ENCODE measurements at regions not wholly inside any gene's neighbourhood (a gene's known extent, or its start where the extent isn't known, plus 50 kb on each side); places are given as distances from the start of the nearest gene placed in this dataset.

GRCh38 chr9:80932947-80933780, 756.2 kb downstream of the TLE1 start:
- no peak for DNase-seq

- no peak for DNase-seq
These were observed 757.2 kb downstream of the TLE1 start for GRCh38 chr9:80932181-80932580.

- no peak for DNase-seq
These were observed 758.2 kb downstream of the TLE1 start for GRCh38 chr9:80931163-80931562.

- DNase-seq, result no peak
These were observed 760.6 kb downstream of the TLE1 start for GRCh38 chr9:80928697-80929096.

GRCh38 chr9:80926611-80927010, 762.7 kb downstream of the TLE1 start:
- no peak for DNase-seq

- DNase-seq, result no peak
These were observed 766.8 kb downstream of the TLE1 start for GRCh38 chr9:80922544-80922943.

- DNase-seq, result no peak
These were observed 782.6 kb downstream of the TLE1 start for GRCh38 chr9:80906728-80907127.

- no peak for DNase-seq
These were observed 790.1 kb downstream of the TLE1 start for GRCh38 chr9:80899208-80899607.

- no peak for DNase-seq
These were observed 796.2 kb downstream of the TLE1 start for GRCh38 chr9:80893190-80893589.

- no peak for DNase-seq
These were observed 796.6 kb downstream of the TLE1 start for GRCh38 chr9:80892703-80893102.

GRCh38 chr9:80890124-80890523, 799.2 kb downstream of the TLE1 start:
- DNase-seq, result no peak

- DNase-seq, result no peak
These were observed 803.5 kb downstream of the TLE1 start for GRCh38 chr9:80885894-80886293.

- DNase-seq, result no peak
These were observed 805.3 kb downstream of the TLE1 start for GRCh38 chr9:80883826-80884579.

GRCh38 chr9:80883426-80883825, 805.9 kb downstream of the TLE1 start:
- no peak for DNase-seq

GRCh38 chr9:80881940-80882339, 807.4 kb downstream of the TLE1 start:
- no peak for DNase-seq

GRCh38 chr9:80881320-80881719, 808.0 kb downstream of the TLE1 start:
- no peak for DNase-seq

GRCh38 chr9:80878556-80878955, 810.8 kb downstream of the TLE1 start:
- no peak for DNase-seq

- DNase-seq, result no peak
These were observed 813.4 kb downstream of the TLE1 start for GRCh38 chr9:80875947-80876346.

GRCh38 chr9:80874276-80874675, 815.1 kb downstream of the TLE1 start:
- DNase-seq, result no peak

GRCh38 chr9:80873861-80874260, 815.5 kb downstream of the TLE1 start:
- no peak for DNase-seq

GRCh38 chr9:80871596-80871995, 817.8 kb downstream of the TLE1 start:
- no peak for DNase-seq

- no peak for DNase-seq
These were observed 821.6 kb downstream of the TLE1 start for GRCh38 chr9:80867731-80868130.

- no peak for DNase-seq
These were observed 822.6 kb downstream of the TLE1 start for GRCh38 chr9:80866576-80867227.
